ENCODE measurements at regions not wholly inside any gene's neighbourhood (a gene's known extent, or its start where the extent isn't known, plus 50 kb on each side); places are given as distances from the start of the nearest gene placed in this dataset.

GRCh38 chr15:96764946-96765345 is 434.4 kb downstream of the NR2F2 start:
- H3K27me3 ChIP-seq (ENCODE audit: control insufficient read depth, low read length): no peaks in the 10 kb centered on the region
- no peaks in the 10 kb centered on the region for H3K79me2 ChIP-seq (ENCODE audit: control insufficient read depth, low read length)
- no peaks in the 10 kb centered on the region for H3K4me1 ChIP-seq (ENCODE audit: control insufficient read depth, low read length)
- H3F3A ChIP-seq (ENCODE audit: control insufficient read depth, insufficient read depth): no peaks in the 10 kb centered on the region
- no peak overlapping the region for H3K4me2 ChIP-seq (ENCODE audit: low read length)
- no peaks in the 10 kb centered on the region for H4K20me1 ChIP-seq (ENCODE audit: control insufficient read depth, insufficient read depth, low read depth, low read length)
- no peak overlapping the region for H3K27ac ChIP-seq (ENCODE audit: low read depth, low read length)
- H3K4me3 ChIP-seq (ENCODE audit: low read length): no peak overlapping the region
- no peaks in the 10 kb centered on the region for H3K36me3 ChIP-seq (ENCODE audit: control insufficient read depth, low read length)
- no peaks in the 10 kb centered on the region for H3K9me3 ChIP-seq (ENCODE audit: control insufficient read depth, insufficient read depth, low read length)
- TF ChIP-seq EZH2phosphoT487 (IDR thresholded peaks at IDR 0.05; ENCODE audit: borderline replicate concordance, low read length) (no peak), CTCF (IDR thresholded peaks at IDR 0.05; ENCODE audit: low read depth, low read length, poor library complexity, severe bottlenecking) (no peak)
- H3K9me2 ChIP-seq (replicated peaks; ENCODE audit: control insufficient read depth, low read length): no peaks in the 10 kb centered on the region

- H3K9me2 ChIP-seq (replicated peaks; ENCODE audit: control insufficient read depth, low read length): no peaks in the 10 kb centered on the region
- no peaks in the 10 kb centered on the region for H3K79me2 ChIP-seq (ENCODE audit: control insufficient read depth, low read length)
- H3K36me3 ChIP-seq (ENCODE audit: control insufficient read depth, low read length): no peaks in the 10 kb centered on the region
- H3K4me3 ChIP-seq (ENCODE audit: low read length): no peak overlapping the region
- H3K9me3 ChIP-seq (ENCODE audit: control insufficient read depth, insufficient read depth, low read length): no peaks in the 10 kb centered on the region
- no peaks in the 10 kb centered on the region for H4K20me1 ChIP-seq (ENCODE audit: control insufficient read depth, insufficient read depth, low read depth, low read length)
- H3K4me1 ChIP-seq (ENCODE audit: control insufficient read depth, low read length): no peaks in the 10 kb centered on the region
- no peaks in the 10 kb centered on the region for H3F3A ChIP-seq (ENCODE audit: control insufficient read depth, insufficient read depth)
- no peaks in the 10 kb centered on the region for H3K27me3 ChIP-seq (ENCODE audit: control insufficient read depth, low read length)
- no peak overlapping the region for H3K4me2 ChIP-seq (ENCODE audit: low read length)
- no peak overlapping the region for H3K27ac ChIP-seq (ENCODE audit: low read depth, low read length)
- TF ChIP-seq CTCF (IDR thresholded peaks at IDR 0.05; ENCODE audit: low read depth, low read length, poor library complexity, severe bottlenecking): no peak
- no peak for TF ChIP-seq EZH2phosphoT487 (IDR thresholded peaks at IDR 0.05; ENCODE audit: borderline replicate concordance, low read length)
Measured at GRCh38 chr15:96766366-96766765, 435.9 kb downstream of the NR2F2 start.

- no peaks in the 10 kb centered on the region for H4K20me1 ChIP-seq (ENCODE audit: control insufficient read depth, insufficient read depth, low read depth, low read length)
- no peak overlapping the region for H3K4me2 ChIP-seq (ENCODE audit: low read length)
- H3K9me2 ChIP-seq (replicated peaks; ENCODE audit: control insufficient read depth, low read length): no peaks in the 10 kb centered on the region
- H3K36me3 ChIP-seq (ENCODE audit: control insufficient read depth, low read length): no peaks in the 10 kb centered on the region
- no peaks in the 10 kb centered on the region for H3K4me1 ChIP-seq (ENCODE audit: control insufficient read depth, low read length)
- TF ChIP-seq EZH2phosphoT487 (IDR thresholded peaks at IDR 0.05; ENCODE audit: borderline replicate concordance, low read length): no peak
- TF ChIP-seq CTCF (IDR thresholded peaks at IDR 0.05; ENCODE audit: low read depth, low read length, poor library complexity, severe bottlenecking): no peak
- H3K9me3 ChIP-seq (ENCODE audit: control insufficient read depth, insufficient read depth, low read length): no peaks in the 10 kb centered on the region
- no peak overlapping the region for H3K4me3 ChIP-seq (ENCODE audit: low read length)
- no peaks in the 10 kb centered on the region for H3K27me3 ChIP-seq (ENCODE audit: control insufficient read depth, low read length)
- H3K27ac ChIP-seq (ENCODE audit: low read depth, low read length): no peak overlapping the region
- H3K79me2 ChIP-seq (ENCODE audit: control insufficient read depth, low read length): no peaks in the 10 kb centered on the region
- H3F3A ChIP-seq (ENCODE audit: control insufficient read depth, insufficient read depth): no peaks in the 10 kb centered on the region
Measured at GRCh38 chr15:96767703-96768434, 437.4 kb downstream of the NR2F2 start.
